Naive thymus-derived CD4-positive, alpha-beta T cell (primary cell): ENCODE measurements at regions not wholly inside any gene's neighbourhood (a gene's known extent, or its start where the extent isn't known, plus 50 kb on each side); places are given as distances from the start of the nearest gene placed in this dataset.

Source experiments
- ATAC-seq: fragments of 150-1000 bp; cut with Tn5 transposase; 2 replicates; pipeline ENCODE4 v1.10.0; 2021; ENCODE audit warnings: mild to moderate bottlenecking, moderate library complexity
- CTCF ChIA-PET: fragments of 350-600 bp; sonication (Branson Sonifier 250); formaldehyde crosslinking; loops from one replicate; lab custom pipeline; 2021; ENCODE audit warnings: antibody characterized with exemption; lab: Charles Lee
- POLR2A ChIA-PET: fragments of 350-600 bp; sonication (Branson Sonifier 250); formaldehyde crosslinking; loops from one replicate; lab custom pipeline; 2021; ENCODE audit warnings: antibody characterized with exemption, inconsistent platforms; lab: Charles Lee
- DNase-seq, 9 donors: peaks; one replicate each; pipeline versions ENCODE4 v3.0.0 to v3.0.0-alpha.2; 2020 to 2022; ENCODE audit warnings: mixed read lengths in 1 of 9
- H3K27ac ChIP-seq: one replicate; pipeline ENCODE4 v1.7.0; 2013; ENCODE audit warnings: mild to moderate bottlenecking, low read depth, low read length, moderate library complexity
- H3K27me3 ChIP-seq, 2 donors: one replicate each; pipeline ENCODE4 v1.7.0; 2013; ENCODE audit warnings: low read length in 2 of 2, mild to moderate bottlenecking in 2 of 2, moderate library complexity in 2 of 2; ENCODE audit not compliant: control insufficient read depth in 2 of 2, insufficient read depth in 2 of 2
- H3K36me3 ChIP-seq, 3 experiments: 1 replicate in 2 of 3; 2 replicates in 1 of 3; pipeline ENCODE4 v1.7.0; 2013; ENCODE audit warnings: low read length in 3 of 3, mild to moderate bottlenecking in 3 of 3, moderate library complexity in 1 of 3; ENCODE audit not compliant: insufficient read depth in 3 of 3, control insufficient read depth in 2 of 3
- H3K4me1 ChIP-seq, 2 donors: one replicate each; pipeline ENCODE4 v1.7.0; 2013; ENCODE audit warnings: low read length in 2 of 2, mild to moderate bottlenecking in 2 of 2, moderate library complexity in 1 of 2; ENCODE audit not compliant: control insufficient read depth in 2 of 2, insufficient read depth in 2 of 2
- H3K4me3 ChIP-seq: 2 replicates; pipeline ENCODE4 v1.7.0; 2013; ENCODE audit warnings: mild to moderate bottlenecking, low read length
- H3K9me3 ChIP-seq, 3 experiments: 1 replicate in 2 of 3; 2 replicates in 1 of 3; pipeline ENCODE4 v1.7.0; 2013; ENCODE audit warnings: low read length in 3 of 3; ENCODE audit not compliant: control insufficient read depth in 2 of 3
- H3K27ac Mint-ChIP-seq, 9 donors: one replicate each; pipeline ENCODE4 v1.8.0; 2020 to 2022; ENCODE audit warnings: mixed read lengths in 9 of 9, mild to moderate bottlenecking in 8 of 9, moderate library complexity in 5 of 9, inconsistent platforms in 2 of 9
- H3K27me3 Mint-ChIP-seq, 5 donors: one replicate each; pipeline ENCODE4 v1.8.0; 2021 to 2022; ENCODE audit warnings: mixed read lengths in 5 of 5, mild to moderate bottlenecking in 1 of 5
- H3K36me3 Mint-ChIP-seq, 5 donors: one replicate each; pipeline ENCODE4 v1.8.0; 2020 to 2022; ENCODE audit warnings: mixed read lengths in 5 of 5, mild to moderate bottlenecking in 3 of 5, inconsistent platforms in 1 of 5
- H3K4me1 Mint-ChIP-seq, 7 donors: one replicate each; pipeline ENCODE4 v1.8.0; 2020 to 2022; ENCODE audit warnings: mixed read lengths in 7 of 7, mild to moderate bottlenecking in 3 of 7, inconsistent platforms in 1 of 7
- H3K4me3 Mint-ChIP-seq, 10 donors: one replicate each; pipeline ENCODE4 v1.8.0; 2020 to 2022; ENCODE audit warnings: mild to moderate bottlenecking in 10 of 10, mixed read lengths in 10 of 10, moderate library complexity in 6 of 10, inconsistent platforms in 2 of 10
- H3K9me3 Mint-ChIP-seq, 11 donors: one replicate each; pipeline ENCODE4 v1.8.0; 2020 to 2022; ENCODE audit warnings: mixed read lengths in 11 of 11, mild to moderate bottlenecking in 4 of 11, inconsistent platforms in 1 of 11, moderate library complexity in 1 of 11
- intact Hi-C, 2 donors: fragments of 100-400 bp; cut with micrococcal nuclease; formaldehyde crosslinking; loops; one replicate each; pipeline ENCODE4 v1.15.1; 2023

GRCh38 chr17:72271603-72272002 lies 150.8 kb downstream of the SOX9 start:
- no peaks in the 10 kb centered on the region for H3K36me3 ChIP-seq
- Mint-ChIP-seq H3K27ac (no peak overlapping the region), H3K4me3 (no peak overlapping the region), H3K36me3 (no peaks in the 10 kb centered on the region), H3K9me3 (peaks cover 0 to 13% (median 5%) of the 10 kb centered on the region in 11 donors), H3K27me3 (peaks cover 0 to 10% (median 4%) of the 10 kb centered on the region in 5 donors), H3K4me1 (no peaks in the 10 kb centered on the region)
- intact Hi-C loops: no loop called here
- CTCF ChIA-PET: no interaction called here
- POLR2A ChIA-PET: no interaction called here
- H3K4me1 ChIP-seq: no peaks in the 10 kb centered on the region
- DNase-seq (no peak), ATAC-seq (no peak)
- H3K9me3 ChIP-seq: no peaks in the 10 kb centered on the region
- no peaks in the 10 kb centered on the region for H3K27me3 ChIP-seq
- no peak overlapping the region for H3K4me3 ChIP-seq
- H3K27ac ChIP-seq: no peak overlapping the region

GRCh38 chr17:72273289-72274056 lies 152.7 kb downstream of the SOX9 start:
- DNase-seq (no peak), ATAC-seq (no peak)
- no peak overlapping the region for H3K27ac Mint-ChIP-seq
- POLR2A ChIA-PET: no interaction called here
- intact Hi-C loops: no loop called here
- no peaks in the 10 kb centered on the region for H3K36me3 ChIP-seq
- CTCF ChIA-PET: no interaction called here
- no peak overlapping the region for H3K4me3 Mint-ChIP-seq
- peaks cover 0 to 13% (median 5%) of the 10 kb centered on the region in 11 donors for H3K9me3 Mint-ChIP-seq
- H3K4me3 ChIP-seq: no peak overlapping the region
- H3K36me3 Mint-ChIP-seq: no peaks in the 10 kb centered on the region
- no peak overlapping the region for H3K27ac ChIP-seq
- no peaks in the 10 kb centered on the region for H3K27me3 ChIP-seq
- H3K4me1 ChIP-seq: no peaks in the 10 kb centered on the region
- H3K9me3 ChIP-seq: no peaks in the 10 kb centered on the region
- H3K4me1 Mint-ChIP-seq: no peaks in the 10 kb centered on the region
- H3K27me3 Mint-ChIP-seq: peaks cover 0 to 9% (median 4%) of the 10 kb centered on the region in 5 donors

GRCh38 chr17:72274614-72275013 lies 153.8 kb downstream of the SOX9 start:
- H3K27ac ChIP-seq: no peak overlapping the region
- no peaks in the 10 kb centered on the region for H3K9me3 ChIP-seq
- ChIA-PET POLR2A (no interaction called here), CTCF (no interaction called here)
- Mint-ChIP-seq H3K9me3 (peaks cover 0 to 13% (median 3%) of the 10 kb centered on the region in 11 donors), H3K4me1 (no peaks in the 10 kb centered on the region), H3K27ac (no peak overlapping the region), H3K27me3 (peaks cover 0 to 9% (median 4%) of the 10 kb centered on the region in 5 donors), H3K4me3 (no peak overlapping the region), H3K36me3 (no peaks in the 10 kb centered on the region)
- no peak overlapping the region for H3K4me3 ChIP-seq
- DNase-seq (no peak), ATAC-seq (no peak)
- H3K36me3 ChIP-seq: no peaks in the 10 kb centered on the region
- H3K4me1 ChIP-seq: no peaks in the 10 kb centered on the region
- no peaks in the 10 kb centered on the region for H3K27me3 ChIP-seq
- intact Hi-C loops: no loop called here

- DNase-seq: no peak
- Mint-ChIP-seq H3K27me3 (peaks cover 0 to 8% (median 0%) of the 10 kb centered on the region in 5 donors), H3K4me3 (no peak overlapping the region), H3K9me3 (peaks cover 0 to 10% (median 5%) of the 10 kb centered on the region in 11 donors), H3K4me1 (no peaks in the 10 kb centered on the region), H3K36me3 (no peaks in the 10 kb centered on the region), H3K27ac (no peak overlapping the region)
- H3K36me3 ChIP-seq: no peaks in the 10 kb centered on the region
- POLR2A ChIA-PET: no interaction called here
- no peak for ATAC-seq
- H3K27me3 ChIP-seq: no peaks in the 10 kb centered on the region
- CTCF ChIA-PET: no interaction called here
- no peak overlapping the region for H3K27ac ChIP-seq
- intact Hi-C loops: no loop called here
- H3K4me3 ChIP-seq: no peak overlapping the region
- no peaks in the 10 kb centered on the region for H3K9me3 ChIP-seq
- H3K4me1 ChIP-seq: no peaks in the 10 kb centered on the region
Measured at GRCh38 chr17:72280881-72281280, 160.1 kb downstream of the SOX9 start.

- Histone ChIP-seq H3K27me3 (no peaks in the 10 kb centered on the region), H3K36me3 (no peaks in the 10 kb centered on the region), H3K4me3 (no peak overlapping the region), H3K9me3 (no peaks in the 10 kb centered on the region), H3K27ac (no peak overlapping the region), H3K4me1 (no peaks in the 10 kb centered on the region)
- peaks cover 0 to 8% (median 2%) of the 10 kb centered on the region in 11 donors for H3K9me3 Mint-ChIP-seq
- POLR2A ChIA-PET: no interaction called here
- H3K4me1 Mint-ChIP-seq: no peaks in the 10 kb centered on the region
- H3K4me3 Mint-ChIP-seq: no peak overlapping the region
- ATAC-seq (no peak), DNase-seq (no peak)
- intact Hi-C loops: no loop called here
- no peaks in the 10 kb centered on the region for H3K36me3 Mint-ChIP-seq
- CTCF ChIA-PET: no interaction called here
- peak overlapping the region in 1 of 9 donors; percentile 29 for H3K27ac Mint-ChIP-seq
- peaks cover 0 to 8% (median 0%) of the 10 kb centered on the region in 5 donors for H3K27me3 Mint-ChIP-seq
Measured at GRCh38 chr17:72282439-72283029, 161.7 kb downstream of the SOX9 start.

- Mint-ChIP-seq H3K4me1 (no peaks in the 10 kb centered on the region), H3K27ac (no peak overlapping the region), H3K4me3 (no peak overlapping the region), H3K27me3 (peaks cover 0 to 8% (median 0%) of the 10 kb centered on the region in 5 donors), H3K36me3 (no peaks in the 10 kb centered on the region), H3K9me3 (peaks cover 0 to 8% (median 2%) of the 10 kb centered on the region in 11 donors)
- ATAC-seq: no peak
- H3K36me3 ChIP-seq: no peaks in the 10 kb centered on the region
- POLR2A ChIA-PET: no interaction called here
- H3K27ac ChIP-seq: no peak overlapping the region
- no peak overlapping the region for H3K4me3 ChIP-seq
- H3K27me3 ChIP-seq: no peaks in the 10 kb centered on the region
- H3K9me3 ChIP-seq: no peaks in the 10 kb centered on the region
- DNase-seq: no peak
- intact Hi-C loops: no loop called here
- no peaks in the 10 kb centered on the region for H3K4me1 ChIP-seq
- CTCF ChIA-PET: no interaction called here
Measured at GRCh38 chr17:72284806-72285205, 164.0 kb downstream of the SOX9 start.

GRCh38 chr17:72287586-72287985 lies 166.8 kb downstream of the SOX9 start:
- intact Hi-C loops: no loop called here
- Mint-ChIP-seq H3K9me3 (peaks cover 0 to 5% (median 0%) of the 10 kb centered on the region in 11 donors), H3K4me1 (no peaks in the 10 kb centered on the region), H3K36me3 (no peaks in the 10 kb centered on the region), H3K27ac (no peak overlapping the region), H3K27me3 (peaks cover 0 to 5% (median 0%) of the 10 kb centered on the region in 5 donors), H3K4me3 (no peak overlapping the region)
- DNase-seq: no peak
- ATAC-seq: no peak
- Histone ChIP-seq H3K4me1 (no peaks in the 10 kb centered on the region), H3K27ac (no peak overlapping the region), H3K9me3 (no peaks in the 10 kb centered on the region), H3K27me3 (no peaks in the 10 kb centered on the region), H3K36me3 (no peaks in the 10 kb centered on the region), H3K4me3 (no peak overlapping the region)
- ChIA-PET POLR2A (no interaction called here), CTCF (interaction anchor here (0.6 kb wide), 1 partner anchor 189 kb away, joined by 3 read pairs; no protein-coding TSS in a partner anchor)
